HepG2 (cell line): ENCODE measurements at regions not wholly inside any gene's neighbourhood (a gene's known extent, or its start where the extent isn't known, plus 50 kb on each side); places are given as distances from the start of the nearest gene placed in this dataset.

Experiments
- FIP1L1 ChIP-seq: fragments of 200-400 bp; formaldehyde crosslinking; IDR thresholded peaks from 2 replicates; pipeline ENCODE4 v1.6.1; 2018; ENCODE audit warnings: low read depth, mild to moderate bottlenecking, low read length, moderate library complexity, borderline replicate concordance; ENCODE audit not compliant: insufficient read depth
- JUND ChIP-seq: sonication (generic); formaldehyde crosslinking; IDR thresholded peaks from 2 replicates; pipeline ENCODE4 v1.8.0; 2022; ENCODE audit warnings: mild to moderate bottlenecking, missing genetic modification reagents

- TF ChIP-seq JUND (CRISPR knock-in tag) (no peak), FIP1L1 (no peak)
These were observed 221.5 kb upstream of the NBEA start for GRCh38 chr13:34720618-34721017.
